ENCODE measurements at regions not wholly inside any gene's neighbourhood (a gene's known extent, or its start where the extent isn't known, plus 50 kb on each side); places are given as distances from the start of the nearest gene placed in this dataset.
"Not testable (repeated sequence)": the region's sequence is repeated elsewhere in the genome, so short reads cannot be mapped to it uniquely, and the experiment has no call there.

GRCh38 chr12:32970465-32971110, 74.0 kb upstream of the PKP2 start:
- Mint-ChIP-seq H3K9me3 (ENCODE audit: unreplicated experiment) (no peaks in the 10 kb centered on the region), H3K27ac (ENCODE audit: unreplicated experiment) (no peak overlapping the region), H3K4me1 (ENCODE audit: unreplicated experiment) (no peaks in the 10 kb centered on the region), H3K36me3 (ENCODE audit: low read depth, unreplicated experiment) (no peaks in the 10 kb centered on the region), H3K4me3 (ENCODE audit: unreplicated experiment) (no peak overlapping the region), H3K27me3 (ENCODE audit: unreplicated experiment) (no peaks in the 10 kb centered on the region)
- no peak for TF ChIP-seq CTCF (IDR thresholded peaks at IDR 0.05; ENCODE audit: unreplicated experiment)
- DNase-seq (ENCODE audit: low spot score), result no peak

- H3K4me3 Mint-ChIP-seq (ENCODE audit: unreplicated experiment), result no peak overlapping the region
- H3K9me3 Mint-ChIP-seq (ENCODE audit: unreplicated experiment), result no peaks in the 10 kb centered on the region
- H3K36me3 Mint-ChIP-seq (ENCODE audit: low read depth, unreplicated experiment), result no peaks in the 10 kb centered on the region
- no peak for DNase-seq (ENCODE audit: low spot score)
- no peak for TF ChIP-seq CTCF (IDR thresholded peaks at IDR 0.05; ENCODE audit: unreplicated experiment)
- no peak overlapping the region for H3K27ac Mint-ChIP-seq (ENCODE audit: unreplicated experiment)
- H3K4me1 Mint-ChIP-seq (ENCODE audit: unreplicated experiment), result no peaks in the 10 kb centered on the region
- no peaks in the 10 kb centered on the region for H3K27me3 Mint-ChIP-seq (ENCODE audit: unreplicated experiment)
Observed at GRCh38 chr12:32964981-32965585, 68.5 kb upstream of the PKP2 start.

- not testable (repeated sequence) for H3K36me3 Mint-ChIP-seq (ENCODE audit: low read depth, unreplicated experiment); H3K4me3 Mint-ChIP-seq (ENCODE audit: unreplicated experiment); H3K4me1 Mint-ChIP-seq (ENCODE audit: unreplicated experiment); DNase-seq (ENCODE audit: low spot score); H3K27me3 Mint-ChIP-seq (ENCODE audit: unreplicated experiment); H3K27ac Mint-ChIP-seq (ENCODE audit: unreplicated experiment); H3K9me3 Mint-ChIP-seq (ENCODE audit: unreplicated experiment)
Observed at GRCh38 chr12:32956418-32956817, 59.8 kb upstream of the PKP2 start.

GRCh38 chr12:32952681-32953080, 56.1 kb upstream of the PKP2 start:
- no peaks in the 10 kb centered on the region for H3K36me3 Mint-ChIP-seq (ENCODE audit: low read depth, unreplicated experiment)
- no peak for TF ChIP-seq CTCF (IDR thresholded peaks at IDR 0.05; ENCODE audit: unreplicated experiment)

GRCh38 chr12:32949815-32950214, 53.2 kb upstream of the PKP2 start:
- Mint-ChIP-seq H3K4me3 (ENCODE audit: unreplicated experiment) (no peak overlapping the region), H3K36me3 (ENCODE audit: low read depth, unreplicated experiment) (no peaks in the 10 kb centered on the region), H3K4me1 (ENCODE audit: unreplicated experiment) (no peaks in the 10 kb centered on the region), H3K9me3 (ENCODE audit: unreplicated experiment) (no peaks in the 10 kb centered on the region), H3K27ac (ENCODE audit: unreplicated experiment) (no peak overlapping the region), H3K27me3 (ENCODE audit: unreplicated experiment) (peaks cover 2% of the 10 kb centered on the region)
- no peak for DNase-seq (ENCODE audit: low spot score)
- no peak for TF ChIP-seq CTCF (IDR thresholded peaks at IDR 0.05; ENCODE audit: unreplicated experiment)

More at GRCh38 chr12:32952681-32953080, 56.1 kb upstream of the PKP2 start:
- Mint-ChIP-seq H3K27ac (ENCODE audit: unreplicated experiment) (no peak overlapping the region), H3K27me3 (ENCODE audit: unreplicated experiment) (no peaks in the 10 kb centered on the region), H3K4me1 (ENCODE audit: unreplicated experiment) (no peaks in the 10 kb centered on the region), H3K4me3 (ENCODE audit: unreplicated experiment) (no peak overlapping the region), H3K9me3 (ENCODE audit: unreplicated experiment) (peaks cover 3% of the 10 kb centered on the region)
- DNase-seq (ENCODE audit: low spot score), result no peak
